ENCODE measurements at regions not wholly inside any gene's neighbourhood (a gene's known extent, or its start where the extent isn't known, plus 50 kb on each side); places are given as distances from the start of the nearest gene placed in this dataset.

DNA sequence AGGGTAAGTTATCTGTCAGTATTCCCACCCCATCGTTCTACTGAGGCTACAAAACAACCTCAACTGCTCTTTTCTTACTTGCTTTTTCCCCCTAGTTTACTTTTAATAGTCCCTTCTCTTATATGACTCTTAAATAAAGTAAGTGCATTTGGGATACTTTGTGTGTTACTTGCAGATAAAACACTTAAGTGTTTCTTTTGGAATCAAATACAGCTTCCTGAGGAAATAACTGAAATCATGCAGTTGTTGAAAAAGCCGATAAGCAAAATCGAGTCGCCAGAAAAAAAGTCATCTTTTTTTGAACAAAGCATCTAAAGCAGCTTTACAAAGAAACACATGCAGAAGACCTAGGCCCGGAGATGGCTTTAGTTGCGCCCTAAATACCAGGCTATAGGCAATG lies 53.5 kb upstream of the EPB41L4A start:
- H3K4me1 ChIP-seq: peaks cover 0 to 5% (median 0%) of the 10 kb centered on the region in 4 donors
- 55 to 66% methylated on average over 6 of the region's 6 CpGs for WGBS, 2 donors
- H3K27ac ChIP-seq: no peak overlapping the region
- H3K36me3 ChIP-seq: no peaks in the 10 kb centered on the region
- TF ChIP-seq EP300 (IDR thresholded peaks at IDR 0.05): no peak
- TF ChIP-seq POLR2A (IDR thresholded peaks at IDR 0.05): no peak
- TF ChIP-seq, protein P1, sequence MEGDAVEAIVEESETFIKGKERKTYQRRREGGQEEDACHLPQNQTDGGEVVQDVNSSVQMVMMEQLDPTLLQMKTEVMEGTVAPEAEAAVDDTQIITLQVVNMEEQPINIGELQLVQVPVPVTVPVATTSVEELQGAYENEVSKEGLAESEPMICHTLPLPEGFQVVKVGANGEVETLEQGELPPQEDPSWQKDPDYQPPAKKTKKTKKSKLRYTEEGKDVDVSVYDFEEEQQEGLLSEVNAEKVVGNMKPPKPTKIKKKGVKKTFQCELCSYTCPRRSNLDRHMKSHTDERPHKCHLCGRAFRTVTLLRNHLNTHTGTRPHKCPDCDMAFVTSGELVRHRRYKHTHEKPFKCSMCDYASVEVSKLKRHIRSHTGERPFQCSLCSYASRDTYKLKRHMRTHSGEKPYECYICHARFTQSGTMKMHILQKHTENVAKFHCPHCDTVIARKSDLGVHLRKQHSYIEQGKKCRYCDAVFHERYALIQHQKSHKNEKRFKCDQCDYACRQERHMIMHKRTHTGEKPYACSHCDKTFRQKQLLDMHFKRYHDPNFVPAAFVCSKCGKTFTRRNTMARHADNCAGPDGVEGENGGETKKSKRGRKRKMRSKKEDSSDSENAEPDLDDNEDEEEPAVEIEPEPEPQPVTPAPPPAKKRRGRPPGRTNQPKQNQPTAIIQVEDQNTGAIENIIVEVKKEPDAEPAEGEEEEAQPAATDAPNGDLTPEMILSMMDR (IDR thresholded peaks at IDR 0.05): no peak
- no peak overlapping the region for H3K4me3 ChIP-seq
- no peaks in the 10 kb centered on the region for H3K9me3 ChIP-seq
- no peaks in the 10 kb centered on the region for H3K27me3 ChIP-seq
- no peak for DNase-seq (ENCODE audit: low spot score in 2 of 2)

GRCh38 chr5:112473989-112474388 lies 54.9 kb upstream of the EPB41L4A start:
- TF ChIP-seq, protein P1 (IDR thresholded peaks at IDR 0.05): no peak
- TF ChIP-seq EP300 (IDR thresholded peaks at IDR 0.05): no peak
- no peak for TF ChIP-seq POLR2A (IDR thresholded peaks at IDR 0.05)
- 70 to 79% methylated on average over 5 of the region's 5 CpGs for WGBS, 2 donors
- H3K36me3 ChIP-seq: no peaks in the 10 kb centered on the region

DNA sequence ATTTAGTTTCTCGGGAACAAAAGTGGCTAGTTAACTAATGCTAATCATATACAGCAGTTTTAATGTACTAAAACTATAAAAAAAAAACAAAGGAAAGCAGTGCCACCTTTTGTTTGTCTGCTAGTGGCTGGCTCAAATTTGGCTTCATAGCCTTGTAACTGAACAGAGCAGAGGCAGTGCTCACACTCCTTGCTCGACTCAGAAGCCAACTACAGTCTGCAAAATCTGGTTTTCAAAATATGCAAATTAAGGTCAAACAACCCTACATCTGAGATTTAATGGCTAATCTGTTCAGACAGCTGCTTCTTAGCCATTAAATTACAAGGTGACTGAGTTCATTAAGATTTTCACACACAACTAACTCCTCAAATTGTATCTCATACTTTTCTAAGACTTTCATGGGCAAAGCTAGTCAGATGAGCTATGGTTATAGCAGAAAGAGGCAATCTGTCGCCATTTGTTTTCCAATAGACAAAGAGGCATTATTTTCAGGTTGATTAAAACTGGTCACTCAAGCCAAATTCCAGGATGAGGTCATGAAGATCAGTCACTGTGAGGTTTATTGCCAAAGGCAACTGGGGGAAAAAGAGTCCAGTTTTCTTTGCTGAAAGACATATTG lies 56.8 kb upstream of the EPB41L4A start:
- H3K27ac ChIP-seq: no peak overlapping the region
- WGBS, 2 donors: 41% methylated on average over 3 of the region's 3 CpGs
- H3K9me3 ChIP-seq: no peaks in the 10 kb centered on the region
- no peaks in the 10 kb centered on the region for H3K27me3 ChIP-seq
- no peak for DNase-seq (ENCODE audit: low spot score in 2 of 2)
- H3K4me3 ChIP-seq: no peak overlapping the region
- H3K36me3 ChIP-seq: no peaks in the 10 kb centered on the region
- TF ChIP-seq EP300 (IDR thresholded peaks at IDR 0.05): no peak
- no peak for TF ChIP-seq POLR2A (IDR thresholded peaks at IDR 0.05)
- TF ChIP-seq, protein P1 (IDR thresholded peaks at IDR 0.05): no peak
- peaks cover 0 to 5% (median 0%) of the 10 kb centered on the region in 4 donors for H3K4me1 ChIP-seq

More at GRCh38 chr5:112473989-112474388, 54.9 kb upstream of the EPB41L4A start:
- Histone ChIP-seq H3K27ac (no peak overlapping the region), H3K9me3 (no peaks in the 10 kb centered on the region), H3K4me3 (no peak overlapping the region), H3K4me1 (peaks cover 0 to 5% (median 0%) of the 10 kb centered on the region in 4 donors), H3K27me3 (no peaks in the 10 kb centered on the region)
- no peak for DNase-seq (ENCODE audit: low spot score in 2 of 2)

GRCh38 chr5:112479418-112479817 lies 60.3 kb upstream of the EPB41L4A start:
- Histone ChIP-seq H3K9me3 (peaks cover 0 to 3% (median 0%) of the 10 kb centered on the region in 4 donors), H3K36me3 (no peaks in the 10 kb centered on the region), H3K4me3 (no peak overlapping the region), H3K4me1 (peaks cover 0 to 5% (median 0%) of the 10 kb centered on the region in 4 donors), H3K27ac (no peak overlapping the region), H3K27me3 (no peaks in the 10 kb centered on the region)
- DNase-seq (ENCODE audit: low spot score in 2 of 2): no peak
- 63 to 67% methylated on average over 1 of the region's 1 CpG for WGBS, 2 donors
- TF ChIP-seq, protein P1 (IDR thresholded peaks at IDR 0.05): no peak
- TF ChIP-seq POLR2A (IDR thresholded peaks at IDR 0.05) (no peak), EP300 (IDR thresholded peaks at IDR 0.05) (no peak)

DNA sequence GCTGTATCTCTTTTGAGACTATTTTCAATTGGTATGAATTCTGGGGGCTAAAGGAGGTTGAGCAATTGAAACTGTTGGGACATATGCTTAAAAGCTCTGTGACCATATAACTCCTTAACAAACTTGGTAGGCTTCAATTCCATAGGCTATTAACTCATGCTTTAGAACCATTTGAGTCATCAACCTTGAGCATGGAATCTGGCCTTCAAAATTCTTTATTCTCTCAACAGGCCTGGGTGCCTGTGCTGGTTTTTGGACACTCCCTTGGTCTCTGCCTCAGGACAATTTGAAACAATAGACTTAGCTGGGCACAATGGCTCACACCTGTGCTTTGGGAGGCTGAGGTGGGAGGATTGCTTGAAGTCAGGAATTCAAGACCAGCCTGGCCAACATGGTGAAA lies 61.4 kb upstream of the EPB41L4A start:
- TF ChIP-seq EP300 (IDR thresholded peaks at IDR 0.05) (no peak), POLR2A (IDR thresholded peaks at IDR 0.05) (no peak)
- TF ChIP-seq, protein P1 (IDR thresholded peaks at IDR 0.05): no peak
- H3K27me3 ChIP-seq: no peaks in the 10 kb centered on the region

More for the DNA sequence above, 61.4 kb upstream of the EPB41L4A start:
- Histone ChIP-seq H3K27ac (no peak overlapping the region), H3K4me3 (no peak overlapping the region), H3K9me3 (peaks cover 0 to 3% (median 0%) of the 10 kb centered on the region in 4 donors), H3K4me1 (peaks cover 0 to 5% (median 0%) of the 10 kb centered on the region in 4 donors), H3K36me3 (no peaks in the 10 kb centered on the region)
- DNase-seq (ENCODE audit: low spot score in 2 of 2): no peak

Measured in tibial nerve (tissue), 4 donors.